Activated gamma-delta T cell treated with anti-CD3 and anti-CD28 coated beads, Interleukin-2, amount 50 U/mL, for 16 hours (primary cell): ENCODE measurements at regions not wholly inside any gene's neighbourhood (a gene's known extent, or its start where the extent isn't known, plus 50 kb on each side); places are given as distances from the start of the nearest gene placed in this dataset.
A peak's percentile ranks its signal among the peaks of the same experiment; 100 is the strongest.

Experiments
- DNase-seq: peaks from one replicate; pipeline ENCODE4 v3.0.0-alpha.2; 2020; ENCODE audit warnings: low read depth

DNA sequence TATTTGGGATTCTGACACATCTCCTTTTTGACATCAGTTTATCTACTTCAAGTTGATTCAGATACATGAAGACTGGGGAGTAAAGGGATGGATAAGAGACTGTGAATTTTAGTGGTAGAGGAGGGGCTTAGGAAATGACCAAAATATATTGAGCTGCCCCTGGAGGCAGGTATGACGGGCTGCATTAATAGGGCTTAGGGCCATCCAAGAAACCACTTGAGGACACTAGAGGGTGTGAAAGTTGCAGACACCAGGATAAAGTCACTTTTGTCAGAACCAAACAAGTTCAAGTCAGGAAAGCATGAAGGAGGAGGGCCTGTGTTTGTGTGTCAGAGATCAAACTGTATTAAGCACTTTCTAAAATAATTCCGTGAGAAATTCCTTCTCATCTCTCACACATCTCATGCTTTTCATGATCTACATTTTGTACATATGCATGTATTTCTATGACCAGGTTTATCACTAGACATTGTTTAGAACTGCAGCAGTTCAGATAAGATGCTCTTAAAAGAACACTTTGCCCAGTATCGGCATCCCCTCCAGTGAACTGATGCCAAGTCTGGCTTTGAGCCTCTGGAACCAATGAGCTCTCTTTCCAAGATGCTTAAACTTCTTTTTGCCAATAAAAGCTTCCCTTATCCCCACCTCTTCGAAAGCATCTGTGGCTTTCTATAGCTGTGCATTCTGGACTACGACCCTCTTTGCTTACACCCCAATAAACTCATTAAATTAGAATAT lies 136.9 kb downstream of the SLC38A1 start:
- no peak for DNase-seq

- DNase-seq: no peak
Measured at GRCh38 chr12:46127656-46128055, 137.3 kb upstream of the SCAF11 start.

DNA sequence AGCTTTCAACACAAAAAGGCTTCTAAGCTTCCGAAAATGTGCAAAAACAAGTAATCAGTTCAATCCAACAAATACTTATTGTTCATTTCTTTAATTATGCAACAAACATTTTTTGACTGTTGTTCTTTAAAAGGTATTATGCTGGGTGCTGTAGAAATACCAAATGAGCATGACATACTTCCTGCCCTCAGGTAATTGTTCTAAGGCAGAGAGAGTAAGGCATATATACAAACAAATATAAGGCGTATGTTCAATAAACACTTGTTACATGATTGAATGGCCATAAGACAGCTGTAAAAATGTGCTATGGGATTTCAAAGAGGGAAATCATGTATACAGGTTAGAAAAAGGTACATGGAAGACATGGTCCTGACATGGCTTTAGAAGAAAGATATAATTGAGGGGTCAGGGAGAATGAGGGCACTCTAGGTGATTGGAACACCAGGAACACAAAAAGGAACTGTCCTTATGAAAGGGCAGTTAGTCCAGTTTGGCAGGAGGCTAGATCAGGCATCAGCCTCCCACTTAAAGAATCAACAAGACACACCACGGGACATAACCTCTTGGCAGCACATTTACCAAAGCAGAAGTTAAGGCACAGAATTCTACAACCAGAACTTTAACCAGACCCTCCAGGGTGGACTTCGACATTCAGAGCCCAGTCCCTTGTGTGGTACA lies 135.8 kb upstream of the SCAF11 start:
- DNase-seq: no peak

DNA sequence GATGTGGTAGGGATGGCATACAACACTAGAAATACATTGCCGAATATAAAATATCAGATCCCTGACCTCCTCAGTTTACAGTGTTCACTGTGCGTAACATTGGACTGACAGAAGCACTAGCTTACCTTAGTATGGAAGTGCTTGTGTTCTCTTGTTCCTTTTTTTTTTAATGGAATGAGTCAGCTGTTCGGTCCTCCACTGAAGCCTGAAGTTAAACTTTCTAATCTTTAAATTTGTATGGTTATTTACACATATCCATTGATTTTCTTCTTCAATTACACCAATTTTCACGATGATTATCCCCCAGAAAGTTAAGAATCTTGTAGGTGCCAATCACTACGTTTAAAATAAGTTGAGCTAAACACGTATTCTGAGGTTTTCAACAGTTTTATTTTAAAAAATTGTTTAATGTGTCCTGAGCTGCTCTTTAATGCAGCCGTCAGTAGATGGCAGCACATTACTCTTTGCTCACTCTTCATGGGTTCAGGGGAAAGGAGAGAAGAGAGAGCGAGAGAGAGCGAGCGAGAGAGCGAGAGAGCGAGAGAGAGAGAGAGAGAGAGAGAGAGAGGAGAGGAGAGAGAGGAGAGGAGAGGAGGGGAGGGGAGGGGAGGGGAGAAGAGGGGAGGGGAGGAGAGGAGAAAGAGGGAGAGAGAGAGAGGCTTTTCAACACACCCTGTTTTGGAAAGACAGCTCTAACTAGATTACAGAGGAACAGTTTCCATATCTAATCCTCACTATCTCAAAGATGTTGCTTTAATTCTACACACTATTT lies 134.7 kb upstream of the SCAF11 start:
- peak; percentile 24 for DNase-seq

DNA sequence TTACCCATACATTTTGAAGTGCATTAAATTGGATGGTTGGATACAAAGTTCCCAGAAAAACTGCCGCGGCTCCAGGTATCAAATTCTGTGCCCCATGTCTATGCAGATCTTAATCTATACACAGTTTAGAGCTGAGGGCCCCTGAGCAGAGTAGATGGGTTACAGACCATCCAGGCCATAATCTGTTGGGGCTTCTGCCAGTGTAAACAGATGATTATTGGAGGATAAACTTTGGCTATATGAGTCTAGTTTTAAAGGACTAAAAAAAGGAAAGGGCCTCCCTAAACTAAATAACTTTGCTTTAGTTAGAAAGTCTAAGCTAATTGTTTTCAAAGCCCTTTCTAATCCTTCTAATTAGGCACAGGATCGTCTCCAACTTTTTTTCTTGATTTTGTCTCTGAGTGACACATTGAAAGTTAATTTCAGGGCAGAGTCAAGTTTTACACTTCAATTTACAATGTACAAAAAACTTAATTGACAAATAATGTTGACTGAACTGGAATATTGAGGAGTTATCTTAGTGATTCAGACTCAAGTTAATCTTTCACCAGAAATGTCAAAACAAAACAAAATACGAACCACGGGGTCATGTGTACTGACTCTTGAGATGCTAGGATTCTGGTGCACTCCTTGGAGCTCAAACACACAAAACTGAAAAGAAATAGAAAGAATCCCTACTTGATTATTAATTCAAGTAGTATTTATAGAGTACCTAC lies 133.9 kb upstream of the SCAF11 start:
- DNase-seq: no peak

GRCh38 chr12:46112364-46112763 lies 122.0 kb upstream of the SCAF11 start:
- DNase-seq: no peak

- no peak for DNase-seq
Measured at GRCh38 chr12:46111715-46112114, 121.3 kb upstream of the SCAF11 start.

GRCh38 chr12:46110928-46111699 lies 120.7 kb upstream of the SCAF11 start:
- no peak for DNase-seq

- no peak for DNase-seq
Measured at GRCh38 chr12:46110223-46110611, 119.8 kb upstream of the SCAF11 start.

DNA sequence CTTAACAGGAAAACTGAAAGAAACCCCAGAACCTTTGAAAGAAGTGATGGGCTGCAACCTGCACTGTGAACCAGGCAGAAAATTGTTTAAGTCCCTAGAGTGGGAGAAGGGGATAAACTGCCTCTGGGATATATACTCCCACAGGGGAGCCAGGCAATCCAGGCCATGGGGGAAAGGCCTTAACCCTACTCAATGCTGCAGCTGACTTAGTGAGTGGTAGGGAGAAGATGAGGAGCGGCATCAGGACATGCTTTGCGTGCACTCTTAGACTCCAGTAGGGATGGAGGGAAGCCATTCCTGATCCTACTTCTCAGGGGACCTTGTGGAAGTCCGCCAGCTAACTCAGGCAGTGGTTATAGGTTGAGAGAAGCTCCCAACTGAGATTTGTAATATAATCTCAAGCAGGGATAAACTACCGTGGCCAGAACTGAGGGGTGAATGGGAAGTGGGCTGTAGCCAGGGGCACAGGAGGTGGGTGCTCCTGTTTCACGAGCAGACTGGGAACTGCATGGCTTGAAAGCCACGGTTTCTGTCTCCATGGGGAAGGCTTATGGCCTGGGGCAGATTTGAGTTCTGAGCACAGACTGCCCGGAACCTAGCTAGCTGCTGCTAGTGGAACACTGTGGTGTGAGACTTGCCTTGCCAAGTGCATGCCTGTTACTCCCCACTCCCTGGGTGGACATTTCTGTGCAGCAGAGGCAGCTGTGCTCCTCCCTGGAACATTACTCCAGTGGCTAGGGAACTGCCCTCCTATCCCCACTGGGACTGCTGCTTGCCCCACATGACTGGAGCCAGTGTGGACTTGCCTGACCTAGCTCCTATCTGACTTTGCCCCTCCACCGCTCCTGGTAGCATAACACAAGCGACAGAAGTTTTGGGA lies 119.2 kb upstream of the SCAF11 start:
- DNase-seq: no peak

DNA sequence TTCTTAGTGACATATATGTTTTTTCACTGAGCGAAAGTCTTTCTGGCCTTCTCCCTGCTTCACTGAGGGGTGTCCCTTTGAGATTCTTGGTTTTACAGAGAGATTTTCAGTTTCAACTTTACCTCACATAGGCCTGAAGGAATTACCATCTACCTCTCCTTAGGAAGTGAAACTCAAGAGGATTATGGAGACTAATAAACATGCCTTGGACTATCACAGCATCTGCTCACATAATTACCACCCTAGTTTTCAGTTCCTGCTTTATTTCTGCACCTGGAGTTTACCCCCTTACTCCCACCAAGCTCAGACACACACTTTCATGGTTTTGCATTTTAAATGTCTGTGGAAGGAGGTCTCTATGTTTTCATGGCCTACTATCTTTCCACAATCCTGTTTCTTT lies 118.3 kb upstream of the SCAF11 start:
- no peak for DNase-seq

DNA sequence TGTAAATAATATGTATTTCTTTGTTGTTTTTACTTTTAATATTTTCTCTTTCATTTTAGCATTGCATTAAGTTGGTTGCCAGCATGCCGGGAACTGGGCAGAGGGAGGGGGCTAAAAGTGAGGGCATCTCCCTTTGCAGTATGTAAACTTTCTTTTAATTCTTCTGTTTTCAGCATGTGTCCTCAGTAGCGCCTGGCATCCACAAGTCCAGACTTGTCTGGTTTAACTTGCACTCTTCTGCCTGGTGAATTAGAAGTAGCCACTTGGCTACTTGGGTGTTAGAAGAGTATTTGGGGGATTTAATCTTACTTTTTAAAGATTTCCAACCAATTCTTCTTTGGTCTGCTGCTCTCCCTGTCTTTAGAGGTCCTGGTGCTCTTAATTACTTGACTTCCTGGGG lies 117.2 kb upstream of the SCAF11 start:
- DNase-seq: no peak

DNA sequence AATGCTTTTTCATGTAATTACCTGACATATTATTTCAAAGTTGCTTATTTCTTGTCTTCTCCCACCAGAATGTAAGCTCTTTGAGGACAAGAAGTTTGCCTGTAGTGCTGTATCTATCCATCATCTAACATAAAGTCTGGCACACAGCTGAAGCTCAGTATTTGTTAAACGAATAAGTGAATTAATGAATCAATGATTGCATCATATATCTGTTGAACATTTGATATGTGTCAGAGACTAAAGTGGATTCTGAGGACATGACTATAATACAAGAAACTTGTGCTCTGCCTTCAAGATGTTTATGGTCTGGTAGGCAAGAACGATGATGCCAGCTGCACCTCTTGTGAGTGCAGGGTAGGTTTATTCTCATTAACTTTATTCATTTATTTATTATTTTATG lies 115.4 kb upstream of the SCAF11 start:
- DNase-seq: no peak

- no peak for DNase-seq
Measured at GRCh38 chr12:46103559-46104383, 113.4 kb upstream of the SCAF11 start.

- no peak for DNase-seq
Measured at GRCh38 chr12:46101485-46101869, 111.1 kb upstream of the SCAF11 start.

DNA sequence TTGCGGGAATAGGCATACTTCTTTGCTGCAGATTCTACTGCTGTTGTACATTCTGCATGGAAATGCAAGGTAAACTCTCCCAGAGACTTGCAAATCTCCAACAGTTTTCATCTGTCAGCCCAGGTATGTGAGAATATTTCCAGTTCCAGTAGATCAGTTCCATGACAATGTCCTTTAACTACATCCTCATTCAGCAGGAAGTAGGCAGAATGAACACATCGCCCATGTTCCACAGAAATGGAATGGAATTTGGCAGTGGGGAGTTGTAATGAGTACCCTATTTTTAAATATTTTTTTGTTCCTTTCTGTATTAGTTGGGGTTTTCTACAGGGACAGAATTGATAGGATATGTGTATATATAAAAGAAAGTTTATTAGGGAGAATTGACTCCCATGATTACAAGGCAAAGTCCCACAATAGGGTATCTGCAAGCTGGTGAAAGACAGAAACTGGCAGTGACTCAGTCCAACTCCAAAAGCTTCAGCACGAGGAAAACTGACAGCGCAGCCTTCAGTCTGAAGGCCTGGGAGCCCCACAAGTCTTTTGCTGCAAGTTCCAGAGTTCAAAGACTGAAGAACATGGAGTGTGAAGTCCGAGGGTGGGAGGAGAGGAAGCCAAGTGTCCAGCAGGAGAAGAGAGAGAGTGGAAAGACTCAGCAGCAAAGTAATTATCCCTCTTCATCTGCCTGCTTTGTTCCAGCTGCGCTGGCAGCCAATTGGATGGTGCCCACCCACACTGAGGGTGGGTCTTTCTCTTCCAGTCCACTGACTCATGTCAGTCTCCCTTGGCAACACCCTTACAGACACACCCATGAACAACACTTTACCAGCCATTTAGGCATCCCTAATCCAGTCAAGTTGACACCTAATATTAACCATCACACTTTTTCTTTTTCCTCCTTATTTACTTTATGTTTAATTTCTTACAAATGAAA lies 110.4 kb upstream of the SCAF11 start:
- DNase-seq: no peak

GRCh38 chr12:46089414-46090162 lies 99.2 kb upstream of the SCAF11 start:
- DNase-seq: no peak

- no peak for DNase-seq
Measured at GRCh38 chr12:46087916-46088439, 97.6 kb upstream of the SCAF11 start.
